ENCODE measurements at regions not wholly inside any gene's neighbourhood (a gene's known extent, or its start where the extent isn't known, plus 50 kb on each side); places are given as distances from the start of the nearest gene placed in this dataset.

DNA sequence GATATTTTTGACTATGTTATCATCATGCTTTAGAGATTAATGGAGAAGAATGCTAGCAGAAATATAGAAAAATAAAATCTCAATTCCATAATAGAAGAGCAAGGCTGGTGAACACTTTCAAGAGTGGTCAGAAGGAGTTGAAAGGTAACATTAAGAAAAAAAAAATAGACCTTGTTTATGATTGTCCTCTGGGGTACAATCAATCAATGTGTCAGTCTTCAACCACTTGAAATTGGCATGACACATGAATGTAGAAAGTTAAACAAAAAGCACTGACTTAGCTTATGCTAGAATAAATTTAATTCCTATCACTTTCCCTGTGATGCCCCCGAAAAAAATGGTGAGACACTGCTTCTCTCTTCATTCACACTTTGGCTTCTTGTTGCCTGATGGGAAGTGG is 750.3 kb upstream of the ADGRL2 start:
- H3K36me3 ChIP-seq (ENCODE audit: control insufficient read depth, insufficient read depth, low read length, severe bottlenecking), result no peaks in the 10 kb centered on the region
- DNase-seq (ENCODE audit: low read depth), result no peak
- no peak overlapping the region for H3K9ac ChIP-seq (ENCODE audit: low read length)
- H3K9me3 ChIP-seq (ENCODE audit: control insufficient read depth, low read length), result no peaks in the 10 kb centered on the region
- peaks cover 7% of the 10 kb centered on the region for H3K4me1 ChIP-seq (ENCODE audit: control insufficient read depth, insufficient read depth, low read length)
- H3K27me3 ChIP-seq (replicated peaks; ENCODE audit: control insufficient read depth, insufficient read depth, low read length), result no peaks in the 10 kb centered on the region
- H3K4me3 ChIP-seq (ENCODE audit: low read length), result no peak overlapping the region

DNA sequence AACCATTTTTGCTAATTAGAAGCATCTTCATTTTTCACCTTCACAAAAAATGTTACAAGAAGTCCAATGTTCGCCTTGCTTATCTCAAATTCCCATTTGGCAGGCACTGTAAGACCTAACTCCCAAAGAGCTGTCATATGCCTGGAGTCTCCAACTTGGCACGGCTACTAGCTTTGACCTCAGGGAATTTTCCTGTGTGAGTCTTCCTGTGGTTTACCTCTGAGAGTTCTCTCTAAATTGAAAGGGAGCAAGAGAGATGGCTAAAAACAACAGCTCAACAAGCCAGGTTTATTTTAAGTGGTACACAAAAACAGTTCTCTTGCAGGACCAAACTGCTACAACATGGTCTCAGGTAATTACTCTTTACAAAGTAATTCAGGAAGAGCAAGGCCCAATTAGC is 756.0 kb upstream of the ADGRL2 start:
- Histone ChIP-seq H3K9me3 (ENCODE audit: control insufficient read depth, low read length) (no peaks in the 10 kb centered on the region), H3K27me3 (replicated peaks; ENCODE audit: control insufficient read depth, insufficient read depth, low read length) (no peaks in the 10 kb centered on the region), H3K9ac (ENCODE audit: low read length) (no peak overlapping the region), H3K4me1 (ENCODE audit: control insufficient read depth, insufficient read depth, low read length) (no peaks in the 10 kb centered on the region), H3K4me3 (ENCODE audit: low read length) (no peak overlapping the region), H3K36me3 (ENCODE audit: control insufficient read depth, insufficient read depth, low read length, severe bottlenecking) (no peaks in the 10 kb centered on the region)
- DNase-seq (ENCODE audit: low read depth), result no peak

DNA sequence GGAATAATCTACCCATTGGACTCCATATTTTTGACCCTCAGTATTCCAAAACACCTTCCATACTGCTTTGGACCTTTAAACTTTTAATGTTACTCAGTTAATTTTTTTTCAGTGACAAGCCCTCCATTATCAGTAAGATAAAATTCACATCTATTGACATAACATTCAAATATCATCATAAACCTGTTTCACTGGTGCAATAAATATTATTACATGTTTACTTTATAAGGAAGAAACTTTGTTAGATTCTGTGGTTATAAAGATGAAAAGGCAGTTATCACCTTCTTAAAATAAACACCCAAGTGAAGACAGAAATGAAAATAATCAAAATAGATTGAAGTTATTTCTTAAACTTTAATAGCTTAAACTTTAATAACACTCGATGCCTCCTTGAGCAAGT is 758.5 kb upstream of the ADGRL2 start:
- H3K27me3 ChIP-seq (replicated peaks; ENCODE audit: control insufficient read depth, insufficient read depth, low read length), result no peaks in the 10 kb centered on the region

DNA sequence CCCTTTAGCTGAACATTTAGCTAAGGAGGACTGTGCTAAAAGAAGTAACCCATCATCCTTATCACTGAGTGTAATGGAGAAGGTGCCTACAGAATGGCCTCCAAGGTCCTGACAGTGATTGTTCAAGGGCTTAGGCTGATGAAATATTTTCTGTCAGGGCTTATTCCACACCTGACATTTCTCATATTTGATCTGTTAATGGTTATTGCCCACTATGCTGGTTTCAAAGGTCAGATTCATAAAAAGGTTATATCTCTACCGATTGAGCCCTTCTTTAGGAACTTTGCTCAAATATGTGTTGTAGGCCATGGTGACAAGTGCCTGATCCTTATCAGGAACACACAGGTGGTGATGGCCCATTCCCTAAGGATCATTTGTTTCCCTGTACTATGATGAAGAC is 766.4 kb upstream of the ADGRL2 start:
- Histone ChIP-seq H3K9ac (ENCODE audit: low read length) (no peak overlapping the region), H3K9me3 (ENCODE audit: control insufficient read depth, low read length) (no peaks in the 10 kb centered on the region), H3K27me3 (replicated peaks; ENCODE audit: control insufficient read depth, insufficient read depth, low read length) (no peaks in the 10 kb centered on the region), H3K4me1 (ENCODE audit: control insufficient read depth, insufficient read depth, low read length) (no peaks in the 10 kb centered on the region), H3K4me3 (ENCODE audit: low read length) (no peak overlapping the region), H3K36me3 (ENCODE audit: control insufficient read depth, insufficient read depth, low read length, severe bottlenecking) (no peaks in the 10 kb centered on the region)
- DNase-seq (ENCODE audit: low read depth), result no peak

More for the DNA sequence above, 758.5 kb upstream of the ADGRL2 start:
- Histone ChIP-seq H3K9me3 (ENCODE audit: control insufficient read depth, low read length) (no peaks in the 10 kb centered on the region), H3K4me3 (ENCODE audit: low read length) (no peak overlapping the region), H3K9ac (ENCODE audit: low read length) (no peak overlapping the region), H3K36me3 (ENCODE audit: control insufficient read depth, insufficient read depth, low read length, severe bottlenecking) (no peaks in the 10 kb centered on the region), H3K4me1 (ENCODE audit: control insufficient read depth, insufficient read depth, low read length) (no peaks in the 10 kb centered on the region)
- DNase-seq (ENCODE audit: low read depth), result no peak

DNA sequence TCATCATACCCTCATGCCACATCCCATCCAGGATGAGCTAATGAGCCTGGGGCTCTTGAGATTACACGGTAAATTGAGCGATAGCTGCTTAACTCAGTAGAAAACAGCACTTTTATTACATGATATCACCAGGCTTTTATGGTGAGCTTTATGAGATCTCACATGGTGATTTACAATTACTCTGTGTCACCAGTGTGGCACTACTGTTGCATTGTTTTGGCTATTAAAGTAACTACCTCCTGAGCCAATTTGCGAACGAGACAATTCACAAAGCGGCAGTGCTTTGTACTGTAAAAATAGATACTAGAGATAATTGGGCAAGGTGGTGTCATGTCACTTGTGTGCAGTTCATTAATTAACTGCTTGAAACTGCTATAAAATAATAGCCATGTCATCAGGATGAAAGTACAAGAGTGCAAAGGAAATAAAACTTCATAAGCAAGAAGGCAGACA is 767.7 kb upstream of the ADGRL2 start:
- Histone ChIP-seq H3K36me3 (ENCODE audit: control insufficient read depth, insufficient read depth, low read length, severe bottlenecking) (no peaks in the 10 kb centered on the region), H3K9me3 (ENCODE audit: control insufficient read depth, low read length) (no peaks in the 10 kb centered on the region), H3K27me3 (replicated peaks; ENCODE audit: control insufficient read depth, insufficient read depth, low read length) (no peaks in the 10 kb centered on the region), H3K9ac (ENCODE audit: low read length) (no peak overlapping the region), H3K4me3 (ENCODE audit: low read length) (no peak overlapping the region), H3K4me1 (ENCODE audit: control insufficient read depth, insufficient read depth, low read length) (no peaks in the 10 kb centered on the region)
- no peak for DNase-seq (ENCODE audit: low read depth)

DNA sequence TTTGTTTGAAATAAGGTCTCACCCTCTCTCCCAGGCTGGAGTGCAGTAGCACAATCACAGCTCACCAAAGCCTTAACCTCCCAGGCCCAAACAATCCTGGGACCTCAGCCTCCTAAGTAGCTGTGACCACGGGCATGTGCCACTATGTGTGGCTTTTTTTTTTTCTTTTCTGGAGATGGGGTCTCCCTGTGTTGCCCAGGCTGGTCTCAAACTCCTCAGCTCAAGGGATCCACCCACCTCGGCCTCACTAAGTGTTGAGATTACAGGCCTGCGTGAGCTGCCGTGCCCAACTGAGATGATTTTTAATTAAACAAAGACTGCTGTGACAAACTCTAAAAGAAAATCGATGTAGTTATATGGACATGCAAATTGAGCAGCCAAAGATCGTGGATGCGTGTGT is 768.4 kb upstream of the ADGRL2 start:
- Histone ChIP-seq H3K36me3 (ENCODE audit: control insufficient read depth, insufficient read depth, low read length, severe bottlenecking) (no peaks in the 10 kb centered on the region), H3K9ac (ENCODE audit: low read length) (no peak overlapping the region), H3K9me3 (ENCODE audit: control insufficient read depth, low read length) (no peaks in the 10 kb centered on the region), H3K27me3 (replicated peaks; ENCODE audit: control insufficient read depth, insufficient read depth, low read length) (no peaks in the 10 kb centered on the region), H3K4me3 (ENCODE audit: low read length) (no peak overlapping the region), H3K4me1 (ENCODE audit: control insufficient read depth, insufficient read depth, low read length) (no peaks in the 10 kb centered on the region)
- DNase-seq (ENCODE audit: low read depth), result no peak

DNA sequence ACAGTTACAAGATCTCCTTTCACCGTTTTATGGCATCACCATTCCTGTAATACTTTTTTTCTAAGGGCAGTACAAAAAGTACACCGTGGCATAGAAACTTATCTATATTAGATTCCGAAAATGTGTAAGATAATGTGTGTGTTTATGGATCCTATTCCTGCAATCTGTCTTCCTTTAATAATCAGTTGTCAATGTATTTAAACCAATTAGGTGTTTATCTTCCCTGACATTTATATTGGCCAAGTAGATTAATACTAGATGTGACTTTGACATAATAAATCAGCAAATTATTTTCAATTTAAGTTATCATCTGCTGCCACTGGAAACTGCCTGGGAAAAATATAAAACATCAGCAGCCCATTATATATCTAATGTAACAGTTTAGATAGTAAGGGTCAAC is 770.3 kb upstream of the ADGRL2 start:
- Histone ChIP-seq H3K9ac (ENCODE audit: low read length) (no peak overlapping the region), H3K36me3 (ENCODE audit: control insufficient read depth, insufficient read depth, low read length, severe bottlenecking) (no peaks in the 10 kb centered on the region), H3K27me3 (replicated peaks; ENCODE audit: control insufficient read depth, insufficient read depth, low read length) (no peaks in the 10 kb centered on the region), H3K4me1 (ENCODE audit: control insufficient read depth, insufficient read depth, low read length) (no peaks in the 10 kb centered on the region), H3K9me3 (ENCODE audit: control insufficient read depth, low read length) (no peaks in the 10 kb centered on the region), H3K4me3 (ENCODE audit: low read length) (no peak overlapping the region)
- DNase-seq (ENCODE audit: low read depth), result no peak

DNA sequence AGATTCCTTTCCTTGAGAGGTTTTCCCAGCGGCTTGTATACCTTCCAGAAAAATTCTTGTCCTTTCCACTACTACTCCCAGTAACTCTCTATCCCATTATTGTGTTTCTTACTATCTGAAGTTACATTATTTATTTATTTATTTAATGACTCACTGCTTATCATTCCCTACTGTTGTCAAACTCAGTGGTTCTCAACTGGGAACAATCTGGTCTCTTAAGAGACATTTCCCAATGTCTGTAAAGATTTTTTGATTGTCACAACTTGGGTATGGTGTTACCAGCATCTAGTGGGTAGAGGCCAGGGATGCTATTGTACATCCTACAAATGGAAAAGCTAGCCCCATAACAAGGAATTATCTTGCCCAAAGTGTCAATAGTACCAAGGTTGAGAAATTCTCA is 771.5 kb upstream of the ADGRL2 start:
- Histone ChIP-seq H3K27me3 (replicated peaks; ENCODE audit: control insufficient read depth, insufficient read depth, low read length) (no peaks in the 10 kb centered on the region), H3K9ac (ENCODE audit: low read length) (no peak overlapping the region), H3K9me3 (ENCODE audit: control insufficient read depth, low read length) (no peaks in the 10 kb centered on the region), H3K4me1 (ENCODE audit: control insufficient read depth, insufficient read depth, low read length) (no peaks in the 10 kb centered on the region), H3K36me3 (ENCODE audit: control insufficient read depth, insufficient read depth, low read length, severe bottlenecking) (no peaks in the 10 kb centered on the region), H3K4me3 (ENCODE audit: low read length) (no peak overlapping the region)
- DNase-seq (ENCODE audit: low read depth), result peak; percentile 3

DNA sequence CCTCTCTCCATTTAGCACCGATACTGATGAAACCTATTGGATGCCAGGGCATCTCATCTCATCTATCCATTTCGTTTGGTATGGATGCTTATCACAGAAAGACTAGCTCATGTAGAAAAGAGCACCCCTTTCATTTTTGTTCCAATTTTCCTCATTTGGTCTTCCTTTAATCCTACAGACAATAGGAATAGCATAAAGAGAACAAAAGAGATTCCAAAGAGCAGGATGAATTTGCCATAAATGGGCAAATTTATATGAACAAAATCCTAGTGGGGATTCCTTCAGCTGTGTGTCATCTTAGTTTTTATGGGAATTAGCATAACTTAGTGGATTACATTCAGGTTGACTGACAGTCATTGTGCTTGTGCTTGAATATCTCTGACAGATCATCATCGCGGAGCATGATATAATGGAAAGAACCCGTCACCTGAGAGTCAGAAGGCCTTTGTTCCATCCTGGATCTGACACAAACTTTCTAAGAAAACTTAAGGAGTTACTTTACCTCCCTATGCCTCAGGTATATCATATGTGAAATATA is 777.5 kb upstream of the ADGRL2 start:
- Histone ChIP-seq H3K4me3 (ENCODE audit: low read length) (no peak overlapping the region), H3K9me3 (ENCODE audit: control insufficient read depth, low read length) (no peaks in the 10 kb centered on the region), H3K27me3 (replicated peaks; ENCODE audit: control insufficient read depth, insufficient read depth, low read length) (no peaks in the 10 kb centered on the region), H3K36me3 (ENCODE audit: control insufficient read depth, insufficient read depth, low read length, severe bottlenecking) (no peaks in the 10 kb centered on the region), H3K4me1 (ENCODE audit: control insufficient read depth, insufficient read depth, low read length) (no peaks in the 10 kb centered on the region), H3K9ac (ENCODE audit: low read length) (no peak overlapping the region)
- DNase-seq (ENCODE audit: low read depth), result no peak

DNA sequence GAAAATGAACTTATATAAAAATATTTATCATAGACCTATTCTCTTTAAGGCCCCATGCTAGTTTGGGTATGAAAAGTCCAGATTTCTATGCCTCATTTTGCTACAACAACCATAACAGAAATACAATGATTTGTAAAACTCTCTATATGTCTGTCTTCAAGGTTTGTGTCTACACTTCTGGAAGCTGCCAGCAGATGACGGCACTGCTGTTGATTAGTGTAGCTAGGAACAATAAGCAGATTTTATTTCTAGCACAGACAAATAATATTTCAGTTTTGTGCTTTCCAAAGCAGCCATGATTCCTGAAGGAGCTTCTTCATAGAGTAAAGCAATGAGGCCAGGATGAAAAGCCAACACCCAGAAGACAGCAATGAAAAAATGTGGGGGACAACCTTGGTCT is 779.6 kb upstream of the ADGRL2 start:
- Histone ChIP-seq H3K36me3 (ENCODE audit: control insufficient read depth, insufficient read depth, low read length, severe bottlenecking) (no peaks in the 10 kb centered on the region), H3K27me3 (replicated peaks; ENCODE audit: control insufficient read depth, insufficient read depth, low read length) (no peaks in the 10 kb centered on the region), H3K4me3 (ENCODE audit: low read length) (no peak overlapping the region), H3K4me1 (ENCODE audit: control insufficient read depth, insufficient read depth, low read length) (no peaks in the 10 kb centered on the region), H3K9me3 (ENCODE audit: control insufficient read depth, low read length) (no peaks in the 10 kb centered on the region), H3K9ac (ENCODE audit: low read length) (no peak overlapping the region)
- peak; percentile 21 for DNase-seq (ENCODE audit: low read depth)

DNA sequence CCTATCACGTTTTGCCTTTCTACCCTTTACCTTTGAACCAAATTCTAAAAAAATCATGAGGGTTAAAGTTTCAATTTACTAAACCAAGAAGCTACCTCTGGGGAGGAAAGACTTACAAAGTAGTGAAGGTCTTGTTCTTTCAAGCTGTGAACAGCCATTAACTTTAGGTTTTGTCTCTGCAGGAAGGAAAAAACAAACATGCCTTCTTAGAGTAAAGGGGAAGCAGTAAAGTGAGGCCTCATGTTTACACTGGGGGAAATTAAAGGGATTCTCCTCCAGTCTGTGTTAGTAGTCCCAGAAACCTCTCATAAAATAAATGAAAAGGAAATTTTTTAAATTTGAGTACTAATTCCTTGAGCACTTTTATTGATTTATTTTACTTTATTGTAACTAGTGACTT is 780.2 kb upstream of the ADGRL2 start:
- H3K4me3 ChIP-seq (ENCODE audit: low read length), result no peak overlapping the region
- no peak overlapping the region for H3K9ac ChIP-seq (ENCODE audit: low read length)
- H3K27me3 ChIP-seq (replicated peaks; ENCODE audit: control insufficient read depth, insufficient read depth, low read length), result no peaks in the 10 kb centered on the region
- H3K36me3 ChIP-seq (ENCODE audit: control insufficient read depth, insufficient read depth, low read length, severe bottlenecking), result no peaks in the 10 kb centered on the region
- no peaks in the 10 kb centered on the region for H3K9me3 ChIP-seq (ENCODE audit: control insufficient read depth, low read length)
- DNase-seq (ENCODE audit: low read depth), result no peak
- H3K4me1 ChIP-seq (ENCODE audit: control insufficient read depth, insufficient read depth, low read length), result no peaks in the 10 kb centered on the region

DNA sequence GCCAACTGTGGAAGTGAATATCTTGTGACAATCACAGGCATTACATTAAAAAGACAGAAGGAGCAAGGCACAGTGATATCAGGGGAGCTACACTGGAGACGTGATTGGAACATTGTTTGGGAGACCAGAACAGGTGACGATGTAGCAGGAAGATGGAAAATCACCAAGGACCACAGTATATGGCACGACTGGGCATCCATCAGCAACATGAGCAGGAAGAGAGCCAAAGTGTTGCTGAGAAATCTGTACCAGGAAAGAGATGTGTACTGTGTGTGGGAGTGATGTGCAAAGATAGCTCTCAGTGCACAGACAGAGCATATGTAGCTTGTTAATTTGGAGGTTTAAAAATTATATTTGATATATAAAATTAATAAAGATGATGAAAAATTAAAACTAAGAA is 790.6 kb upstream of the ADGRL2 start:
- Histone ChIP-seq H3K36me3 (ENCODE audit: control insufficient read depth, insufficient read depth, low read length, severe bottlenecking) (no peaks in the 10 kb centered on the region), H3K9ac (ENCODE audit: low read length) (no peak overlapping the region), H3K27me3 (replicated peaks; ENCODE audit: control insufficient read depth, insufficient read depth, low read length) (no peaks in the 10 kb centered on the region), H3K9me3 (ENCODE audit: control insufficient read depth, low read length) (no peaks in the 10 kb centered on the region), H3K4me1 (ENCODE audit: control insufficient read depth, insufficient read depth, low read length) (no peaks in the 10 kb centered on the region), H3K4me3 (ENCODE audit: low read length) (no peak overlapping the region)
- DNase-seq (ENCODE audit: low read depth), result no peak

All from adipocyte (in vitro differentiated cells).